ENCODE measurements at regions not wholly inside any gene's neighbourhood (a gene's known extent, or its start where the extent isn't known, plus 50 kb on each side); places are given as distances from the start of the nearest gene placed in this dataset.

DNA sequence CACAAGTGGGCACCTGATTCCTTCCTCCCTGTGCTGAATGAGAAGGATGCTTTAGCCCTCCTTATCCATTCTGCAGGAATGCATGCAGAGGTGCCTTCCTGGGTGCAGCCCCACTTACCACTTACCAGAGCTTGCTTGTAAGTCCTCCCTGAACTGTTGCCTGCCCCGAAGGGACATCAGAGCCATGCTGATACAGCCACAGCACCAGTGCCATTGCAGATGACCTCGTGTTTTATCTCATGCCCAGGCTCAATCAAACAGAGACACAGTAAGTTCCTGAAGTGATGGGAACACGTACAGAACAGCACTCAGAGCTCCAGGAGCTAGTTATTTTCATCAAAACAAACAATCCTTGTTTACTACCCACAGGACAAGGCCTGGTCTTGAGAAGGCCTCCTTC is 81.9 kb downstream of the ATP1A1 start:
- intact Hi-C loops (cut with DNase I, micrococcal nuclease), result no loop called here
- no peak for DNase-seq
- ATAC-seq, result no peak

GRCh38 chr1:116455509-116455908 is 82.5 kb downstream of the ATP1A1 start:
- intact Hi-C loops (cut with DNase I, micrococcal nuclease), result no loop called here
- DNase-seq, result no peak
- ATAC-seq, result no peak

DNA sequence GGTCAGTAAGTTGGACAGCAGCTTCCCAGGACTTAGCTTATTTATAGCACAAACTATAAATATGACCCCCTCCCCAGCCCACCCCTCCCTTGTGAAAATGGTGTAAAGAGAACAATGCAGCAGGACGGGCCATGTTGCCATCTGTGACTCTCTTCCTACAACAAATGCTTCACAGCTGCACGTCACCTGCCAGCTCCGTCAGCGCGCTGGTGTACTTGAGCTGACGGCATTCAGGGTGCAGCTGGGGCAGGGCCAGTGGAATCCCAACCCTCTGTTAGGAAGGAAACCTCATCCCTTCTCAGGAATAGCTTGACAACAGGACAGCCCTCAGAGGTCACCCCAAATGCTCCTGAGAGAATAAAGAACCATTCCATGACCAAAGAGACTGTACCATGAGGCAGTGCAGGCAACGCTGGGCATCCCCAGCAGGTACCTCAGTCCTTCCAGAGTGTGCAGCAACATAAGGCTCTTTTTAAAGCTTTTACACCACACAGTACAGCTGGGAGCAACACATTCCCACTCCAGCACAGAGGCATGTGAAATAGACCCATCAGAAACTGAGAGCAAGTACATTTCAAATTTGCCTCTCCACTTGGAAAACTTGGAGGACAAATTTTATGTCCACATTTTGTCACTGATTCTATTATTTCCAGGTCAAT is 85.0 kb downstream of the ATP1A1 start:
- intact Hi-C loops (cut with DNase I, micrococcal nuclease), result no loop called here
- no peak for DNase-seq
- ATAC-seq, result no peak

GRCh38 chr1:116458695-116459094 is 85.7 kb downstream of the ATP1A1 start:
- intact Hi-C loops (cut with DNase I, micrococcal nuclease), result no loop called here
- DNase-seq (no peak), ATAC-seq (no peak)

- no peak for ATAC-seq
- no peak for DNase-seq
- intact Hi-C loops (cut with DNase I, micrococcal nuclease), result no loop called here
These were observed 87.2 kb downstream of the ATP1A1 start for GRCh38 chr1:116460261-116460660.

DNA sequence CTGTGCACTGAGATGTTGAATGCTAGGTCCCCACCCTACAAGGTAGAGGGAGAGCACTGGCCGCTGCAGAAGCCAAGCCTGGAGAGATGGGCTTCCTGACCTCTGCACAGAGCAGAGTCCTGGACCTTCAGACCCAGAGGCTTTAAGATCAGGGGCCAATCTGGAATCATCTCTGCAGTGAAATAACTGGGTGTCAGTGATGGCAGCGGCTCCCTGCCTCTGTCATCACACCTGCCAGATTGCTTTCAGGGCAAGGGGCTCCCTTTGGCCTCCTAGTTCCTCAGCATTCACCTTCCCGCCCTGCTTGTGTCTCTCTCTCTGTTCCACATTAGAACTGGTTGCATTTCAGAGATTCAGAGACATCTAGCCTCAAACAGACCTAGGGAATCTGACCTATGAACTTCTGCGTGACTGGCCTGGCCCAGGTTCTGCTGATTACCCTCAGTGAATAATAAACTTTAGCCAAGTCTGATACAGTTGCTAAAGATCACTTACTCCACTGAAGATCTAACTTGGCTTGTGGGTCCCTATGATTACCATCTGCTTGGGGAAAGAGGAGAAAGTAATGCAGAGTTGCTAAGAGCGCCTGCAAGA is 87.8 kb downstream of the ATP1A1 start:
- ATAC-seq (no peak), DNase-seq (no peak)
- intact Hi-C loops (cut with DNase I, micrococcal nuclease), result no loop called here

- no peak for ATAC-seq
- intact Hi-C loops (cut with DNase I, micrococcal nuclease), result no loop called here
- DNase-seq, result no peak
These were observed 88.7 kb downstream of the ATP1A1 start for GRCh38 chr1:116461723-116462122.

- ATAC-seq (peak; percentile 70), DNase-seq (no peak)
- intact Hi-C loops (cut with DNase I, micrococcal nuclease), result no loop called here
These were observed 89.7 kb downstream of the ATP1A1 start for GRCh38 chr1:116462722-116463121.

- DNase-seq (no peak), ATAC-seq (peak; percentile 59)
- intact Hi-C loops (cut with DNase I, micrococcal nuclease), result no loop called here
These were observed 90.7 kb downstream of the ATP1A1 start for GRCh38 chr1:116463730-116464129.

All from left colon (tissue), 2 donors.